K562 (cell line): ENCODE measurements at regions not wholly inside any gene's neighbourhood (a gene's known extent, or its start where the extent isn't known, plus 50 kb on each side); places are given as distances from the start of the nearest gene placed in this dataset.

Source experiments
- CEBPG ChIP-seq, 3 experiments: fragments of 200-800 bp in 1 of 3; sonication (Bioruptor generic) in 1 of 3; sonication (generic) in 1 of 3; formaldehyde crosslinking in 1 of 3; IDR thresholded peaks in 2 of 3; conservative IDR thresholded peaks in 1 of 3; 2 replicates each; pipeline versions ENCODE4 v1.6.1 to v1.8.0; 2016 to 2022; ENCODE audit warnings: missing compliant biosample characterization in 2 of 3, missing genetic modification characterization in 2 of 3, mild to moderate bottlenecking in 1 of 3, missing genetic modification reagents in 1 of 3
- GATAD2A ChIP-seq: fragments of 450-650 bp; IDR thresholded peaks from 2 replicates; pipeline ENCODE4 v1.6.1; 2017
- MAFG ChIP-seq: fragments of 450-650 bp; conservative IDR thresholded peaks from 2 replicates; pipeline ENCODE4 v1.6.1; 2016; ENCODE audit warnings: missing genetic modification characterization, missing compliant biosample characterization
- MAZ ChIP-seq, 2 experiments: fragments of 450-650 bp in 1 of 2; sonication (generic) in 1 of 2; formaldehyde crosslinking; IDR thresholded peaks in 1 of 2; conservative IDR thresholded peaks in 1 of 2; 2 replicates each; pipeline versions ENCODE4 v1.4.0 to v1.5.0; 2020; ENCODE audit warnings: mild to moderate bottlenecking in 1 of 2, missing genetic modification reagents in 1 of 2
- PHTF2 ChIP-seq: fragments of 250-450 bp; sonication (Bioruptor Pico); IDR thresholded peaks from 2 replicates; pipeline ENCODE4 v1.5.0; 2021; ENCODE audit warnings: mild to moderate bottlenecking
- POLR2G ChIP-seq: fragments of 200-400 bp; formaldehyde crosslinking; IDR thresholded peaks from 2 replicates; pipeline ENCODE4 v1.6.1; 2017; ENCODE audit warnings: low read depth, mild to moderate bottlenecking, antibody characterized with exemption, low read length, moderate library complexity
- VEZF1 ChIP-seq: fragments of 200-800 bp; sonication (Bioruptor generic); IDR thresholded peaks from 2 replicates; pipeline ENCODE4 v1.6.1; 2017; ENCODE audit warnings: missing genetic modification characterization, missing compliant biosample characterization
- ZNF217 ChIP-seq: sonication (generic); formaldehyde crosslinking; IDR thresholded peaks from 2 replicates; pipeline ENCODE4 v1.8.0; 2022; ENCODE audit warnings: mild to moderate bottlenecking, missing genetic modification reagents
- ZNF644 ChIP-seq: fragments of 200-800 bp; sonication (Bioruptor generic); IDR thresholded peaks from 2 replicates; pipeline ENCODE4 v1.6.1; 2016; ENCODE audit warnings: low read depth, missing genetic modification characterization, missing compliant biosample characterization
- TF ChIP-seq, protein P1 (sequence below): fragments of 250-450 bp; sonication (Bioruptor Pico); IDR thresholded peaks from 2 replicates; pipeline ENCODE4 v1.4.0; 2020; ENCODE audit warnings: mild to moderate bottlenecking, moderate library complexity
- TF ChIP-seq, protein P2 (sequence below), 2 experiments: fragments of 450-650 bp; IDR thresholded peaks; 2 replicates each; pipeline ENCODE4 v1.6.1; 2018; ENCODE audit warnings: mild to moderate bottlenecking in 2 of 2, low read depth in 1 of 2; ENCODE audit not compliant: partially characterized antibody in 2 of 2
- TF ChIP-seq, protein P3 (sequence below): IDR thresholded peaks from 3 replicates; pipeline ENCODE4 v1.6.1; 2011; ENCODE audit warnings: borderline replicate concordance, mild to moderate bottlenecking, moderate library complexity; ENCODE audit not compliant: insufficient read length; ENCODE audit errors: extremely low read depth

DNA sequence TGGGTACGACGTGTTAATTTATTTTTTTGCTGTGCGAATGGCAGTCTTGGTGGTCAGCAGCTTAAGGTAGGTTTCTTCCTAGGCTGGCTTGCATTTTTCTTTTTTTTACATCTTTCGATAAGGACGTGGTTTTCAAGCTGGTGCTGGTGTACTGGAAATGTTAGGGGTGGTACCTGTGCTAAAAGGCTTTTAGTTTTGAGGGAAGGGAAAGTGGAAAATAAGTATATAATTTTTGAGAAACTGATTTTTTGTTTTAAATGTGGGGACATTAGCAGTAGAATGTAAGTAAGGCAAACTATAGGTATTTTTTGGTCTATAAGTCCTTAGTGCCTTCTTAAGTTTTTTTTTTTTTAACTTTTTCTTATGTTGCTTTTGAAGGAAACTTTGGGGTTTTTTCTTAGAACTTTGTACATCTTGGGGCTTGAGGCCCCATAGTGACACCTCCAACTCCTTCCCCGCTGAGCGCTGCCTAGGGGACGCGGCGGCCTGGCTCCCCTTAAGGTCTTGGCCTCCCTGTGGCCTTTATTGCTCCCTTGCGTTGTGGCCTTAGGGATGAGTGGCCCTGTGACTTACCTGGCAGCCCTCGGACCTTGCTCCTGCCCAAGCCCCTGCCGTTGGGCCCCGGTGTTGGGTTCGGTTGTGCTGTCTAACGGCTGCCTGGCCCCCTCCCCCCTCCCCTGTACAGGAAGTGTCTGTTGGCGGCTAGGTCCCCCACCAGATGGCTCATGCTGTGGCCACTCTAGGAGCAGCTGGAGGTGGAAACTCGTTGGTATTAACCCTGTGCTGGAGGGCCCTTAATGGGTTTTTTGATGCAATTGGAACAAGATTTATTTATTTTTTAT, 88.0 kb upstream of the RPRML start (continued):
- TF ChIP-seq, protein P1, sequence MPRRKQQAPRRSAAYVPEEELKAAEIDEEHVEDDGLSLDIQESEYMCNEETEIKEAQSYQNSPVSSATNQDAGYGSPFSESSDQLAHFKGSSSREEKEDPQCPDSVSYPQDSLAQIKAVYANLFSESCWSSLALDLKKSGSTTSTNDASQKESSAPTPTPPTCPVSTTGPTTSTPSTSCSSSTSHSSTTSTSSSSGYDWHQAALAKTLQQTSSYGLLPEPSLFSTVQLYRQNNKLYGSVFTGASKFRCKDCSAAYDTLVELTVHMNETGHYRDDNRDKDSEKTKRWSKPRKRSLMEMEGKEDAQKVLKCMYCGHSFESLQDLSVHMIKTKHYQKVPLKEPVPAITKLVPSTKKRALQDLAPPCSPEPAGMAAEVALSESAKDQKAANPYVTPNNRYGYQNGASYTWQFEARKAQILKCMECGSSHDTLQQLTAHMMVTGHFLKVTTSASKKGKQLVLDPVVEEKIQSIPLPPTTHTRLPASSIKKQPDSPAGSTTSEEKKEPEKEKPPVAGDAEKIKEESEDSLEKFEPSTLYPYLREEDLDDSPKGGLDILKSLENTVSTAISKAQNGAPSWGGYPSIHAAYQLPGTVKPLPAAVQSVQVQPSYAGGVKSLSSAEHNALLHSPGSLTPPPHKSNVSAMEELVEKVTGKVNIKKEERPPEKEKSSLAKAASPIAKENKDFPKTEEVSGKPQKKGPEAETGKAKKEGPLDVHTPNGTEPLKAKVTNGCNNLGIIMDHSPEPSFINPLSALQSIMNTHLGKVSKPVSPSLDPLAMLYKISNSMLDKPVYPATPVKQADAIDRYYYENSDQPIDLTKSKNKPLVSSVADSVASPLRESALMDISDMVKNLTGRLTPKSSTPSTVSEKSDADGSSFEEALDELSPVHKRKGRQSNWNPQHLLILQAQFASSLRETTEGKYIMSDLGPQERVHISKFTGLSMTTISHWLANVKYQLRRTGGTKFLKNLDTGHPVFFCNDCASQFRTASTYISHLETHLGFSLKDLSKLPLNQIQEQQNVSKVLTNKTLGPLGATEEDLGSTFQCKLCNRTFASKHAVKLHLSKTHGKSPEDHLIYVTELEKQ (CRISPR knock-in tag), result no peak
- TF ChIP-seq VEZF1 (CRISPR knock-in tag), result peak; percentile 98
- TF ChIP-seq GATAD2A, result peak; percentile 95
- TF ChIP-seq ZNF217 (CRISPR knock-in tag), result no peak
- TF ChIP-seq CEBPG (CRISPR knock-in tag; IDR thresholded peaks at IDR 0.05), result no peak
- TF ChIP-seq CEBPG (tag; conservative IDR thresholded peaks at IDR 0.05 in 1 of 2, IDR thresholded peaks at IDR 0.05 in 1 of 2), result 0 out of 4 replicates have a peak, but pooled peaks of 1 of the 2 experiments have one; percentile 8
- TF ChIP-seq PHTF2 (CRISPR knock-in tag), result no peak
- TF ChIP-seq, protein P2, sequence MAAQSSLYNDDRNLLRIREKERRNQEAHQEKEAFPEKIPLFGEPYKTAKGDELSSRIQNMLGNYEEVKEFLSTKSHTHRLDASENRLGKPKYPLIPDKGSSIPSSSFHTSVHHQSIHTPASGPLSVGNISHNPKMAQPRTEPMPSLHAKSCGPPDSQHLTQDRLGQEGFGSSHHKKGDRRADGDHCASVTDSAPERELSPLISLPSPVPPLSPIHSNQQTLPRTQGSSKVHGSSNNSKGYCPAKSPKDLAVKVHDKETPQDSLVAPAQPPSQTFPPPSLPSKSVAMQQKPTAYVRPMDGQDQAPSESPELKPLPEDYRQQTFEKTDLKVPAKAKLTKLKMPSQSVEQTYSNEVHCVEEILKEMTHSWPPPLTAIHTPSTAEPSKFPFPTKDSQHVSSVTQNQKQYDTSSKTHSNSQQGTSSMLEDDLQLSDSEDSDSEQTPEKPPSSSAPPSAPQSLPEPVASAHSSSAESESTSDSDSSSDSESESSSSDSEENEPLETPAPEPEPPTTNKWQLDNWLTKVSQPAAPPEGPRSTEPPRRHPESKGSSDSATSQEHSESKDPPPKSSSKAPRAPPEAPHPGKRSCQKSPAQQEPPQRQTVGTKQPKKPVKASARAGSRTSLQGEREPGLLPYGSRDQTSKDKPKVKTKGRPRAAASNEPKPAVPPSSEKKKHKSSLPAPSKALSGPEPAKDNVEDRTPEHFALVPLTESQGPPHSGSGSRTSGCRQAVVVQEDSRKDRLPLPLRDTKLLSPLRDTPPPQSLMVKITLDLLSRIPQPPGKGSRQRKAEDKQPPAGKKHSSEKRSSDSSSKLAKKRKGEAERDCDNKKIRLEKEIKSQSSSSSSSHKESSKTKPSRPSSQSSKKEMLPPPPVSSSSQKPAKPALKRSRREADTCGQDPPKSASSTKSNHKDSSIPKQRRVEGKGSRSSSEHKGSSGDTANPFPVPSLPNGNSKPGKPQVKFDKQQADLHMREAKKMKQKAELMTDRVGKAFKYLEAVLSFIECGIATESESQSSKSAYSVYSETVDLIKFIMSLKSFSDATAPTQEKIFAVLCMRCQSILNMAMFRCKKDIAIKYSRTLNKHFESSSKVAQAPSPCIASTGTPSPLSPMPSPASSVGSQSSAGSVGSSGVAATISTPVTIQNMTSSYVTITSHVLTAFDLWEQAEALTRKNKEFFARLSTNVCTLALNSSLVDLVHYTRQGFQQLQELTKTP (IDR thresholded peaks at IDR 0.05; ENCODE audit: low read depth in 1 of 2, partially characterized antibody in 2 of 2), result peak in 1 of 2 experiments; percentile 70
- TF ChIP-seq MAZ (CRISPR knock-in tag; conservative IDR thresholded peaks at IDR 0.05 in 1 of 2, IDR thresholded peaks at IDR 0.05 in 1 of 2), result peak; percentile 96
- peak; percentile 94 for TF ChIP-seq POLR2G
- TF ChIP-seq, protein P3, sequence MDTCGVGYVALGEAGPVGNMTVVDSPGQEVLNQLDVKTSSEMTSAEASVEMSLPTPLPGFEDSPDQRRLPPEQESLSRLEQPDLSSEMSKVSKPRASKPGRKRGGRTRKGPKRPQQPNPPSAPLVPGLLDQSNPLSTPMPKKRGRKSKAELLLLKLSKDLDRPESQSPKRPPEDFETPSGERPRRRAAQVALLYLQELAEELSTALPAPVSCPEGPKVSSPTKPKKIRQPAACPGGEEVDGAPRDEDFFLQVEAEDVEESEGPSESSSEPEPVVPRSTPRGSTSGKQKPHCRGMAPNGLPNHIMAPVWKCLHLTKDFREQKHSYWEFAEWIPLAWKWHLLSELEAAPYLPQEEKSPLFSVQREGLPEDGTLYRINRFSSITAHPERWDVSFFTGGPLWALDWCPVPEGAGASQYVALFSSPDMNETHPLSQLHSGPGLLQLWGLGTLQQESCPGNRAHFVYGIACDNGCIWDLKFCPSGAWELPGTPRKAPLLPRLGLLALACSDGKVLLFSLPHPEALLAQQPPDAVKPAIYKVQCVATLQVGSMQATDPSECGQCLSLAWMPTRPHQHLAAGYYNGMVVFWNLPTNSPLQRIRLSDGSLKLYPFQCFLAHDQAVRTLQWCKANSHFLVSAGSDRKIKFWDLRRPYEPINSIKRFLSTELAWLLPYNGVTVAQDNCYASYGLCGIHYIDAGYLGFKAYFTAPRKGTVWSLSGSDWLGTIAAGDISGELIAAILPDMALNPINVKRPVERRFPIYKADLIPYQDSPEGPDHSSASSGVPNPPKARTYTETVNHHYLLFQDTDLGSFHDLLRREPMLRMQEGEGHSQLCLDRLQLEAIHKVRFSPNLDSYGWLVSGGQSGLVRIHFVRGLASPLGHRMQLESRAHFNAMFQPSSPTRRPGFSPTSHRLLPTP, result no peak
- no peak for TF ChIP-seq ZNF644
- no peak for TF ChIP-seq MAFG (tag)
